ENCODE measurements at regions not wholly inside any gene's neighbourhood (a gene's known extent, or its start where the extent isn't known, plus 50 kb on each side); places are given as distances from the start of the nearest gene placed in this dataset.

DNA sequence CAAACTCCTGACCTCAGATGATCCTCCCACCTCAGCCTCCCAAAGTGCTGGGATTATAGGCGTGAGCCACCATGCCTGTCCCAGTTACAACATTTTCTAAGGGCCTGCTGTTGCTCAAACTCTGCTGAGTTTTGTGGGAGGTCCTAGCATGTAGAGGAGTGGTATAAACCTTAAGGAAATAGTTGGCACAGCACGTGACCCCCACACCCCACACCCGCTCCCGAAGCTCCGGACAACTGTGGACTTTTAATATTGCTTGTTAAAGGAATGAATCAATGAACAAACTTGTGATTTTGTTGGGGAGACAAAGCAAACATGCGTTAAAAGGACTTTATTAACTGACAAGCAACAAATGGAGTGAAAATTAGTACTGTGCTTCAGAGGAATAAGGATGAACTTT, 137.8 kb upstream of the GATA6 start:
- no peak overlapping the region for H3K4me3 ChIP-seq (ENCODE audit: low read length)
- DNase-seq (ENCODE audit: low read depth, low spot score): no peak

GRCh38 chr18:22032392-22032961, 136.9 kb upstream of the GATA6 start:
- no peak for DNase-seq (ENCODE audit: low read depth, low spot score)
- no peak overlapping the region for H3K4me3 ChIP-seq (ENCODE audit: low read length)

GRCh38 chr18:22033085-22033484, 136.3 kb upstream of the GATA6 start:
- no peak overlapping the region for H3K4me3 ChIP-seq (ENCODE audit: low read length)
- DNase-seq (ENCODE audit: low read depth, low spot score): no peak

DNA sequence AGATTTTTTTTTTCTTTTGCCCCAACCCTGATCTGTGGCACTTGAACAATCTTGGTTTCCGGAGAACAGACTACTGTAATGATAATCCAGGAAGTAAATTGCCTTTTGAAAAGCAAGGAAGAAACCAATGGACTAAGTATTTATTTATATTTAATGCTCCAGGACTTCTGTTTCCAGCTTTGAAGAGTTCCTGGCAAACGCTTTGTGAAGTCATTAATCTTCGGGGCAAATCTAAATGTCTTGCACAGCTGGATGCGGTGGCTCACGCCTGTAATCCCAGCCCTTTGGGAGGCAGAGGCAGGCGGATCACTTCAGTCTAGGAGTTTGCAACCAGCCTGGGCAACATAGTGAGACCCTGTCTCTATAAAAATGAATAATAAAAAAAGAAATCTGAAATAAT, 135.1 kb upstream of the GATA6 start:
- H3K4me3 ChIP-seq (ENCODE audit: low read length): no peak overlapping the region
- DNase-seq (ENCODE audit: low read depth, low spot score): no peak

DNA sequence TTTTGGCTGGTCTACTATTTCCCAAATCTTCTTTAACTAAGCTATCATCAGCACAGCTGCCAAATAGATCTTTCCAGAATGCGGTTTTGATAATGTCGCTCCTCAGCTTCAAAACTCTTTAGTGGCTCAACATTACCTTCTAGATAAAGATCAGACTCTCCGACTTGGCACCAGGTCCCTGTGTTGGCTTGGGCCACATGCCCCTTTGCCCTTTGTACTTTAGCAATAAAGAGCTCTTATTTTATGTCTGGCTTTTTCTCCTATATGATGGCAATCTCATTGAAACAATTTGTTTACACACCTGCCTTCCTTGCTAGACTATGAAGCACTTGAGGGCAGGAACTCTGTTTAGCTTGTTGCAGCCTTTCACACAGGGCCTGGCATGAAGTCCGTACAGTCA, 128.9 kb upstream of the GATA6 start:
- no peak for DNase-seq (ENCODE audit: low read depth, low spot score)
- no peak overlapping the region for H3K4me3 ChIP-seq (ENCODE audit: low read length)

DNA sequence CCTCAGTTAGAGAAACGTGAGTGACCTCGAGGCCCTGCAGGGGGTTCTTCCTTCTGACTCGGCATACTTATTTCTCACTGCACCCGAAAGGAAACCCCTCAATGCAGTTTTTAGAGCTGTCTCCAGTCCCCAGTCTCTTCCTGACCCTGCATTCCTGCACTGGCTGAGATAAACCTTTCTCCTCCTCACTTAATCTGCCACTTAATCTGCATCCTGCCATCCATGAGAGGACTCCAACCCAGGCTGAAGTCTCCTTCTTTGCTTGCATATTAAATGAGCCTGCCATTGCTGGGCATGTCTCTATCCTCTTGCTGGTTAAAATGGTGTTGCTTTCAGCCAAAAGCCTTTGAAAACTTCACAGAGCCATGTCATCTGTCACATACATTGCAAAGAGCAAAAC, 125.6 kb upstream of the GATA6 start:
- no peak for DNase-seq (ENCODE audit: low read depth, low spot score)
- H3K4me3 ChIP-seq (ENCODE audit: low read length): no peak overlapping the region

GRCh38 chr18:22044474-22045220, 124.7 kb upstream of the GATA6 start:
- no peak overlapping the region for H3K4me3 ChIP-seq (ENCODE audit: low read length)
- no peak for DNase-seq (ENCODE audit: low read depth, low spot score)

GRCh38 chr18:22045221-22045918, 124.0 kb upstream of the GATA6 start:
- no peak overlapping the region for H3K4me3 ChIP-seq (ENCODE audit: low read length)
- no peak for DNase-seq (ENCODE audit: low read depth, low spot score)

DNA sequence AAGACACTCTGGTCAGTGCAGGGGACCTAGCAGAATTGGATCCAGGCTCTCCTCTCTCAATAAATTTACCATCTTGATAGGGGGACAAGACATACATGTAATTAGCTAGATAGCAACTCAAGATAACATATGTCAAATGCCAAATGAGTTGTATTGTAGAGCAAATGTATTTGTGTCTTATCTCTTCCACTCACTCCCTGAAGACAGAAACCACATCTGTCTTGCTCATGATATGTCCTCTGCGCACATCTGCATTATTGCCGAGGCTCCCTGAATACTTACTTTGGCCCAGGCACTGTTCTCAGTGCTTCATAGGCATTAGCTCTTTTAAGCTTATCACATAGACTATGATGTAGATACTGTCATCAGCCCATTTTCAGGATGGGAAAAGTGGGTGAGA, 122.9 kb upstream of the GATA6 start:
- no peak overlapping the region for H3K4me3 ChIP-seq (ENCODE audit: low read length)
- no peak for DNase-seq (ENCODE audit: low read depth, low spot score)

DNA sequence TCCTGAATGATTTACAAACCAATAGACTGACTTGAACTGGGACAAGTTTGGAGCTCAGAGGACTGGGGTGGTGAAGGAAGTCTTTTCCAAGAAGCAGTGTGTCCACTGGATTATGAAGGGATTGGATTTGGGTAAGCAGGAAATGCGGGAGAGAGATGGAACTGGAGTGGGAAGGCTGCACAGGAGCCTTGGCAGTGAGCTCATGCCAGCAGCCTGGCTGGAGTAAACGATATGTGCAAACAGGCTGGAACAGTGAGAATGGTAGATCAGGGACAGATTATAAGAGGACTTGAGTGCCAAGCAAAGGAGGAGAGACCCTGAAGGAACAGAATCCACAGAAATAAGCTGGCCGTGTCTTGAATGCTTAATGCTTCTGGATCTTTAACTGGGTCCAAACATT, 121.9 kb upstream of the GATA6 start:
- DNase-seq (ENCODE audit: low read depth, low spot score): no peak
- H3K4me3 ChIP-seq (ENCODE audit: low read length): no peak overlapping the region

GRCh38 chr18:22048221-22048620, 121.2 kb upstream of the GATA6 start:
- H3K4me3 ChIP-seq (ENCODE audit: low read length): no peak overlapping the region
- no peak for DNase-seq (ENCODE audit: low read depth, low spot score)

GRCh38 chr18:22048932-22049615, 120.3 kb upstream of the GATA6 start:
- H3K4me3 ChIP-seq (ENCODE audit: low read length): no peak overlapping the region
- no peak for DNase-seq (ENCODE audit: low read depth, low spot score)

DNA sequence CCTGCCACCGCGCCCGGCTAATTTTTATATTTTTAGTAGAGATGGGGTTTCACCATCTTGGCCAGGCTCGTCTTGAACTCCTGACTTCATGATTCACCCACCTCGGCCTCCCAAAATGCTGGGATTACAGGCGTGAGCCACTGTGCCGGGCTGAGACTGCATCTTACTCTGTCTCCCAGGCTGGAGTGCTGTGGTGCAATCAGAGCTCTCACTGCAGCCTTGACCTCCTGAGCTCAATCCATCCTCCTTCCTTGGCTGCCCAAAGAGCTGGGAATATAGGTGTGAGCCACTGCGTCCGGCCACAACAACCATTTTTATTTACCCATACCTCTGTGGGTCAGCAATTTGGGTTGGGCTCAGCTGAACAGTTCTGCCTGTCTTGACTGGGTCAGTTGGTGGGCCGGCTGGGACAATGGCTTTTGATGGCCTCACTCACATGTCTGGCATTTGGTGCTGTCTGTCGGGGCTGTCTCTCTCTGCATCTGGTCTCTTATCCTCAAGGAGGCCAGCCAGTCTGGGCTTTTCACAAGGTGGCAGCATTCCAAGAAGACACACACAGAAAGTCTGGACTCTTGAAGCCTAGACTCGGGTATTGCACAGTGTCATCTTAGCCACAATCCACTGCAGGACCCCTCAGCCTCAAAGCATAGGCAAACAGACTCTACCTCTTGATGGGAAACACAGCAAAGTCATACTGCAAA, 116.8 kb upstream of the GATA6 start:
- DNase-seq (ENCODE audit: low read depth, low spot score): no peak
- H3K4me3 ChIP-seq (ENCODE audit: low read length): no peak overlapping the region

DNA sequence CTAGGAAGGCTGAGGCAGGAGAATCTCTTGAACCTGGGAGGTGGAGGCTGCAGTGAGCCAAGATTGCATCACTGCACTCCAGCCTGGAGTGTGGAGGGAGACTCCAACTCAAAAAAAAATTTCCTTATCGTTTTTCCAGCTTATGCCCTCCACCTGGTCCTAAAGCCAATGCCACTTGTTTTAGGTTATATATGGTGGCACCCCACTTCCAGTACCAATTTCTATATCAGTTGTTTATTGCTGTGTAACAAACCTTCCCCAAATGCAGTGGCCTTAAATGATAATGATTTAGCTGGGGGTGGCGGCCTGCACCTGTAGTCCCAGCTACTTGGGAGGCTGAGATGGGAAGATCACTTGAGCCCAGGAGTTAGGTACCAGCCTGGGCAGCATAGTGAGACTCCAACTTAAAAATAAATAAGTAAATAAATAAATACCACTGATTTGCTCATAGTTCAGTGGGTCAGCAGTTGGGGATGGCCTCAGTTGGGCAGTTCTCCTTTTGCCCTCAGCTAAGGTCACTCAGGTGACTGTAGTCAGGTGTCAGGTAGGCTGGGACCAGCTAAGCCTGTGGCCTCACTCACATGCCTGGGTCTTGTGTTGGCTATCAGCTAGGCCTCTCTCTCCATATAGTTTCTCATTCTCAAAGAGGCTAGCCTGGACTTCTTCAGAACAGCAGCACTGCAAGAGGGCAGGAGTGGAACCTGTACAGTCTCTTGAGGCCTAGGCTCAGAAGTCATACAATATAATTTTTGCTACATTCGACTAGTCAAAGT, 113.7 kb upstream of the GATA6 start:
- no peak overlapping the region for H3K4me3 ChIP-seq (ENCODE audit: low read length)
- DNase-seq (ENCODE audit: low read depth, low spot score): no peak

- no peak overlapping the region for H3K4me3 ChIP-seq (ENCODE audit: low read length)
- no peak for DNase-seq (ENCODE audit: low read depth, low spot score)
Observed at GRCh38 chr18:22056950-22057349, 112.4 kb upstream of the GATA6 start.

DNA sequence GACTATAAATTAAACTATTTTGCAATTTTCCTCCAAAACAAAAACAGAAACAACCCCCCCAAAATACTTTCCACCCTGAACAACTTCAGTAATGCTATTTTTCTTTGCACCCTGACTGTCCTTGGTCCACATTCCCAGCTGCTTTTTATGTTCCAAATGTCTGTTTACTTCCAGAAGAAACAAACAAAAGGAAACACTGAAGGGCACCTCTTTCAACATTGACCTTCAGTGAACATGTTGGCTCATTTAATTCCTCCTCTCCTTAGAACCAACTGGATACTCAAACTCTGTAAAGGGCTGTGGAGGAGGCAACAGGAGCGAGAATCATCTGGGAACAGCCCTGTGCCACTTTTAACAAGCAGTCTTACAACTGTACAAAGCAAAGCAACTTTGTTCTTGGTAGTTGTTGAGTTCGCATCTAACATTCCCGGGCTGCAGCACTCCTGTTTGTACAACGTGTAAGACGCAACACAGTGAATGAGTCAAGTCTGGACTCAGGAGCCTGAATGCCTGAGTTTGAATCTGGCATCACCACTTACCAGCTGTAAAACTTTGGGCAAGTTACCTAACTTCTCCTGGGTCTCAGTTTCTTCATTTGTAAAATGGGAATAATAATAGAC, 111.4 kb upstream of the GATA6 start:
- DNase-seq (ENCODE audit: low read depth, low spot score): no peak
- H3K4me3 ChIP-seq (ENCODE audit: low read length): no peak overlapping the region

DNA sequence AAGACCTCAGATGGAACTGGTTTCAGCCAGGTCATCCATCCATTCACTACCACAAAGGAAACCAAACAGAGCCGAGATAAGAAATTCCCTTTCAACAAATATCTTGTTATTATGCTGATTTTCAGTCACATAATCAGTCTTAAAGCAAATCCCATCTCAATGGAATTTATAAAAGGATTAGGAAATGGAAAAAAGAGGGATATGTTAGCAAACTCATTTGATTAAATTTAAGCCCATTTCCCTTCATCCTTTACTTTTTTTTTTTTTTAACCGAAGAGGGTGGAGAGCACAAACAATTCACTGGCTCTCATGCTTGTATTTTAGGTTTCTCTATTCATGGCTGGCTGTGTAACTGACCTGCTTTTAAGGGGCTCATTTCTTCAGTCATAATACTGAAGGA, 109.0 kb upstream of the GATA6 start:
- DNase-seq (ENCODE audit: low read depth, low spot score): no peak
- H3K4me3 ChIP-seq (ENCODE audit: low read length): no peak overlapping the region

GRCh38 chr18:22063102-22063501, 106.3 kb upstream of the GATA6 start:
- DNase-seq (ENCODE audit: low read depth, low spot score): no peak
- no peak overlapping the region for H3K4me3 ChIP-seq (ENCODE audit: low read length)
